Transverse colon (tissue), 4 donors: ENCODE measurements at regions not wholly inside any gene's neighbourhood (a gene's known extent, or its start where the extent isn't known, plus 50 kb on each side); places are given as distances from the start of the nearest gene placed in this dataset.

Experiments used
- CTCF ChIP-seq, 5 experiments: fragments of 200-600 bp in 3 of 5; fragments of 450-650 bp in 2 of 5; sonication (generic) in 3 of 5; IDR thresholded peaks; 1 replicate in 2 of 5; 2 replicates in 3 of 5; pipeline ENCODE4 v1.5.1; 2016 to 2017; ENCODE audit warnings: antibody characterized with exemption in 5 of 5, inconsistent platforms in 3 of 5, mild to moderate bottlenecking in 2 of 5, moderate library complexity in 1 of 5
- EP300 ChIP-seq: sonication (generic); formaldehyde crosslinking; IDR thresholded peaks from one replicate; pipeline ENCODE4 v1.6.1; 2017; ENCODE audit warnings: antibody characterized with exemption, low read depth
- POLR2A ChIP-seq: fragments of 450-650 bp; IDR thresholded peaks from one replicate; pipeline ENCODE4 v1.6.1; 2016; ENCODE audit warnings: antibody characterized with exemption, mild to moderate bottlenecking, moderate library complexity
- POLR2AphosphoS5 ChIP-seq, 3 donors: sonication (generic); formaldehyde crosslinking; IDR thresholded peaks; one replicate each; pipeline ENCODE4 v1.6.1; 2016; ENCODE audit warnings: antibody characterized with exemption in 3 of 3

GRCh38 chr3:150327678-150328653 lies 80.1 kb upstream of the TSC22D2 start:
- TF ChIP-seq EP300 (no peak), CTCF (IDR thresholded peaks at IDR 0.05) (no peak), POLR2A (no peak), POLR2AphosphoS5 (IDR thresholded peaks at IDR 0.05) (no peak)
